ENCODE measurements at regions not wholly inside any gene's neighbourhood (a gene's known extent, or its start where the extent isn't known, plus 50 kb on each side); places are given as distances from the start of the nearest gene placed in this dataset.

DNA sequence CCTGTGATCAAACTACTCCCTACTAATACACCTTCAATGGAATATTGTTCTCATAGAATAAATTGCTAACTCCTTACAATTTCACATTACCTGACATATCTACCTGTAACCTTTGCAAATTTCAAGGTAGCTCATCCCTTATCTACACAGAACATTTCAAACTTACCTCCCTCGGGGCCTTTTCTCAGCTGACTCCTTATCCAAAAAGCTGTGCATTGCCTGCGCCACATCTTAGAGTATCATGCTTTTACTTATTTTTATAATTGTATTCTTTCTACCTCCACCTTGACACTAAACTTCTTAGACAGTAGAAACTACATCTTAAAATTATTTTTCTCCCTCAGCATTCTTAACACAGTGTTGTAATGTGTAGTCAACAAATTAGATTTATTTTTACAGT is 198.5 kb downstream of the FBXO8 start:
- TF ChIP-seq POLR2AphosphoS5 (IDR thresholded peaks at IDR 0.05) (no peak), EP300 (IDR thresholded peaks at IDR 0.05; ENCODE audit: low read depth) (no peak)
- TF ChIP-seq, protein P1, sequence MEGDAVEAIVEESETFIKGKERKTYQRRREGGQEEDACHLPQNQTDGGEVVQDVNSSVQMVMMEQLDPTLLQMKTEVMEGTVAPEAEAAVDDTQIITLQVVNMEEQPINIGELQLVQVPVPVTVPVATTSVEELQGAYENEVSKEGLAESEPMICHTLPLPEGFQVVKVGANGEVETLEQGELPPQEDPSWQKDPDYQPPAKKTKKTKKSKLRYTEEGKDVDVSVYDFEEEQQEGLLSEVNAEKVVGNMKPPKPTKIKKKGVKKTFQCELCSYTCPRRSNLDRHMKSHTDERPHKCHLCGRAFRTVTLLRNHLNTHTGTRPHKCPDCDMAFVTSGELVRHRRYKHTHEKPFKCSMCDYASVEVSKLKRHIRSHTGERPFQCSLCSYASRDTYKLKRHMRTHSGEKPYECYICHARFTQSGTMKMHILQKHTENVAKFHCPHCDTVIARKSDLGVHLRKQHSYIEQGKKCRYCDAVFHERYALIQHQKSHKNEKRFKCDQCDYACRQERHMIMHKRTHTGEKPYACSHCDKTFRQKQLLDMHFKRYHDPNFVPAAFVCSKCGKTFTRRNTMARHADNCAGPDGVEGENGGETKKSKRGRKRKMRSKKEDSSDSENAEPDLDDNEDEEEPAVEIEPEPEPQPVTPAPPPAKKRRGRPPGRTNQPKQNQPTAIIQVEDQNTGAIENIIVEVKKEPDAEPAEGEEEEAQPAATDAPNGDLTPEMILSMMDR (IDR thresholded peaks at IDR 0.05), result no peak

All from transverse colon (tissue), 4 donors.